ENCODE measurements at regions not wholly inside any gene's neighbourhood (a gene's known extent, or its start where the extent isn't known, plus 50 kb on each side); places are given as distances from the start of the nearest gene placed in this dataset.

GRCh38 chr10:25113191-25114035 lies 61.4 kb upstream of the GPR158 start:
- TF ChIP-seq EZH2 (IDR thresholded peaks at IDR 0.05; ENCODE audit: low read depth, unreplicated experiment) (no peak), CREB1 (CRISPR knock-in tag; IDR thresholded peaks at IDR 0.05; ENCODE audit: low read depth) (no peak), POLR2AphosphoS5 (IDR thresholded peaks at IDR 0.05; ENCODE audit: low read depth) (no peak), EZH2phosphoT487 (IDR thresholded peaks at IDR 0.05; ENCODE audit: unreplicated experiment) (no peak), NANOG (IDR thresholded peaks at IDR 0.05; ENCODE audit: borderline replicate concordance) (no peak)
- TF ChIP-seq, protein P1, sequence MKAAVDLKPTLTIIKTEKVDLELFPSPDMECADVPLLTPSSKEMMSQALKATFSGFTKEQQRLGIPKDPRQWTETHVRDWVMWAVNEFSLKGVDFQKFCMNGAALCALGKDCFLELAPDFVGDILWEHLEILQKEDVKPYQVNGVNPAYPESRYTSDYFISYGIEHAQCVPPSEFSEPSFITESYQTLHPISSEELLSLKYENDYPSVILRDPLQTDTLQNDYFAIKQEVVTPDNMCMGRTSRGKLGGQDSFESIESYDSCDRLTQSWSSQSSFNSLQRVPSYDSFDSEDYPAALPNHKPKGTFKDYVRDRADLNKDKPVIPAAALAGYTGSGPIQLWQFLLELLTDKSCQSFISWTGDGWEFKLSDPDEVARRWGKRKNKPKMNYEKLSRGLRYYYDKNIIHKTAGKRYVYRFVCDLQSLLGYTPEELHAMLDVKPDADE (IDR thresholded peaks at IDR 0.05) = no peak
- TF ChIP-seq, protein P2, sequence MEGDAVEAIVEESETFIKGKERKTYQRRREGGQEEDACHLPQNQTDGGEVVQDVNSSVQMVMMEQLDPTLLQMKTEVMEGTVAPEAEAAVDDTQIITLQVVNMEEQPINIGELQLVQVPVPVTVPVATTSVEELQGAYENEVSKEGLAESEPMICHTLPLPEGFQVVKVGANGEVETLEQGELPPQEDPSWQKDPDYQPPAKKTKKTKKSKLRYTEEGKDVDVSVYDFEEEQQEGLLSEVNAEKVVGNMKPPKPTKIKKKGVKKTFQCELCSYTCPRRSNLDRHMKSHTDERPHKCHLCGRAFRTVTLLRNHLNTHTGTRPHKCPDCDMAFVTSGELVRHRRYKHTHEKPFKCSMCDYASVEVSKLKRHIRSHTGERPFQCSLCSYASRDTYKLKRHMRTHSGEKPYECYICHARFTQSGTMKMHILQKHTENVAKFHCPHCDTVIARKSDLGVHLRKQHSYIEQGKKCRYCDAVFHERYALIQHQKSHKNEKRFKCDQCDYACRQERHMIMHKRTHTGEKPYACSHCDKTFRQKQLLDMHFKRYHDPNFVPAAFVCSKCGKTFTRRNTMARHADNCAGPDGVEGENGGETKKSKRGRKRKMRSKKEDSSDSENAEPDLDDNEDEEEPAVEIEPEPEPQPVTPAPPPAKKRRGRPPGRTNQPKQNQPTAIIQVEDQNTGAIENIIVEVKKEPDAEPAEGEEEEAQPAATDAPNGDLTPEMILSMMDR (conservative IDR thresholded peaks at IDR 0.05; ENCODE audit: low read depth in 2 of 2) = peak; percentile 75 to 94
- TF ChIP-seq, protein P3, sequence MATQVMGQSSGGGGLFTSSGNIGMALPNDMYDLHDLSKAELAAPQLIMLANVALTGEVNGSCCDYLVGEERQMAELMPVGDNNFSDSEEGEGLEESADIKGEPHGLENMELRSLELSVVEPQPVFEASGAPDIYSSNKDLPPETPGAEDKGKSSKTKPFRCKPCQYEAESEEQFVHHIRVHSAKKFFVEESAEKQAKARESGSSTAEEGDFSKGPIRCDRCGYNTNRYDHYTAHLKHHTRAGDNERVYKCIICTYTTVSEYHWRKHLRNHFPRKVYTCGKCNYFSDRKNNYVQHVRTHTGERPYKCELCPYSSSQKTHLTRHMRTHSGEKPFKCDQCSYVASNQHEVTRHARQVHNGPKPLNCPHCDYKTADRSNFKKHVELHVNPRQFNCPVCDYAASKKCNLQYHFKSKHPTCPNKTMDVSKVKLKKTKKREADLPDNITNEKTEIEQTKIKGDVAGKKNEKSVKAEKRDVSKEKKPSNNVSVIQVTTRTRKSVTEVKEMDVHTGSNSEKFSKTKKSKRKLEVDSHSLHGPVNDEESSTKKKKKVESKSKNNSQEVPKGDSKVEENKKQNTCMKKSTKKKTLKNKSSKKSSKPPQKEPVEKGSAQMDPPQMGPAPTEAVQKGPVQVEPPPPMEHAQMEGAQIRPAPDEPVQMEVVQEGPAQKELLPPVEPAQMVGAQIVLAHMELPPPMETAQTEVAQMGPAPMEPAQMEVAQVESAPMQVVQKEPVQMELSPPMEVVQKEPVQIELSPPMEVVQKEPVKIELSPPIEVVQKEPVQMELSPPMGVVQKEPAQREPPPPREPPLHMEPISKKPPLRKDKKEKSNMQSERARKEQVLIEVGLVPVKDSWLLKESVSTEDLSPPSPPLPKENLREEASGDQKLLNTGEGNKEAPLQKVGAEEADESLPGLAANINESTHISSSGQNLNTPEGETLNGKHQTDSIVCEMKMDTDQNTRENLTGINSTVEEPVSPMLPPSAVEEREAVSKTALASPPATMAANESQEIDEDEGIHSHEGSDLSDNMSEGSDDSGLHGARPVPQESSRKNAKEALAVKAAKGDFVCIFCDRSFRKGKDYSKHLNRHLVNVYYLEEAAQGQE (IDR thresholded peaks at IDR 0.05; ENCODE audit: unreplicated experiment) = no peak
